SK-N-MC (cell line): ENCODE measurements at regions not wholly inside any gene's neighbourhood (a gene's known extent, or its start where the extent isn't known, plus 50 kb on each side); places are given as distances from the start of the nearest gene placed in this dataset.

Experiments used
- EZH2 ChIP-seq: fragments of 200-600 bp; sonication (generic); IDR thresholded peaks from one replicate; pipeline ENCODE4 v1.6.1; 2017; ENCODE audit warnings: antibody characterized with exemption
- POLR2AphosphoS5 ChIP-seq: IDR thresholded peaks from 2 replicates; pipeline ENCODE4 v1.6.1; 2012; ENCODE audit warnings: mild to moderate bottlenecking, low read depth, low read length, borderline replicate concordance

DNA sequence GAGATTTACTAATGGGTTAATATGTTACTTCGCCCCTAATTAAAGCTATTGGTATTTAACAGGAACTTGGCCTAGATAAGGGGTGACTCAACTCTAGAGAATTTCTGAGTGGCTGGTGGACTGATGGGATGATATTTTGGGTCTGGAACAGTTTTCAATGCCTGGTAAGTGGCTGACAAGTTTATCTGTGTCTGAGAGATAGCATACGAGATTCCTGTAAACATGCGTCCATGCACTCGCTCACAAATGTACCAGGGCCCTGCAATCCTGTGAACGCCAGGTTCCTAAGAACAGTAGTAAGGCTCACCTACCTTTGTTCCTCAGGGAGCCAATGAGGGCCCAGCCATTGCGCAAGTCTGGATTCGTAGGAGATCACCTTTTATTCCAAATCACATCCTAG is 683.8 kb upstream of the ANKRD30A start:
- TF ChIP-seq POLR2AphosphoS5 = no peak
- no peak for TF ChIP-seq EZH2
